GM19452 (cell line): ENCODE measurements at regions not wholly inside any gene's neighbourhood (a gene's known extent, or its start where the extent isn't known, plus 50 kb on each side); places are given as distances from the start of the nearest gene placed in this dataset.

Experiments
- ATAC-seq: cut with Tn5 transposase; IDR thresholded peaks from one replicate; pipeline ENCODE4 v1.9.1; 2021; ENCODE audit not compliant: unreplicated experiment

- no peak for ATAC-seq
Observed at GRCh38 chr1:48055876-48056764, 58.9 kb upstream of the TRABD2B start.

GRCh38 chr1:48054232-48054631, 57.0 kb upstream of the TRABD2B start:
- no peak for ATAC-seq

- no peak for ATAC-seq
Observed at GRCh38 chr1:48052923-48053291, 55.7 kb upstream of the TRABD2B start.

GRCh38 chr1:48051466-48052126, 54.4 kb upstream of the TRABD2B start:
- no peak for ATAC-seq

- no peak for ATAC-seq
Observed at GRCh38 chr1:48049823-48050535, 52.8 kb upstream of the TRABD2B start.

GRCh38 chr1:48048980-48049379, 51.8 kb upstream of the TRABD2B start:
- ATAC-seq = no peak

GRCh38 chr1:48048064-48048463, 50.9 kb upstream of the TRABD2B start:
- ATAC-seq = no peak

- ATAC-seq = no peak
Observed at GRCh38 chr1:48047116-48047515, 49.9 kb upstream of the TRABD2B start.
